ENCODE measurements at regions not wholly inside any gene's neighbourhood (a gene's known extent, or its start where the extent isn't known, plus 50 kb on each side); places are given as distances from the start of the nearest gene placed in this dataset.

DNA sequence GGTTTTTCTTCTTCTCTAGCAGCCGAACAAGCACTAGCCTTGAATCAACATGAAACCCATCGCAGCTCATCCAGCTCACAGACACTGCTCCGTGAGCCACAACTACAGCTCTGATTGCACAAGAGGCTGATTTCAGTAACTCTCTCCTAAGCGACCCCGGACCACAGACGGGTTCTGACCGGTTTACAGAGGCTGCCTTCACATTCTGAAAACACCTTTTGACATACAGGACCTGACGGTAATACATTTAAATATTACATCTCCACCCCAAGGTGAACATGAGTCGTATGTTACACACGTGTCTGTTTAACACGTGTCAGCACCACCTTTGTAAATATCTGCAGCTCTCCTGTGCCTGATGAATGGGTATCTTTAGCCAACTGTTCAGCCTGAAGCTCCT is 120.7 kb downstream of the TMEM18 start:
- TF ChIP-seq, protein P1, sequence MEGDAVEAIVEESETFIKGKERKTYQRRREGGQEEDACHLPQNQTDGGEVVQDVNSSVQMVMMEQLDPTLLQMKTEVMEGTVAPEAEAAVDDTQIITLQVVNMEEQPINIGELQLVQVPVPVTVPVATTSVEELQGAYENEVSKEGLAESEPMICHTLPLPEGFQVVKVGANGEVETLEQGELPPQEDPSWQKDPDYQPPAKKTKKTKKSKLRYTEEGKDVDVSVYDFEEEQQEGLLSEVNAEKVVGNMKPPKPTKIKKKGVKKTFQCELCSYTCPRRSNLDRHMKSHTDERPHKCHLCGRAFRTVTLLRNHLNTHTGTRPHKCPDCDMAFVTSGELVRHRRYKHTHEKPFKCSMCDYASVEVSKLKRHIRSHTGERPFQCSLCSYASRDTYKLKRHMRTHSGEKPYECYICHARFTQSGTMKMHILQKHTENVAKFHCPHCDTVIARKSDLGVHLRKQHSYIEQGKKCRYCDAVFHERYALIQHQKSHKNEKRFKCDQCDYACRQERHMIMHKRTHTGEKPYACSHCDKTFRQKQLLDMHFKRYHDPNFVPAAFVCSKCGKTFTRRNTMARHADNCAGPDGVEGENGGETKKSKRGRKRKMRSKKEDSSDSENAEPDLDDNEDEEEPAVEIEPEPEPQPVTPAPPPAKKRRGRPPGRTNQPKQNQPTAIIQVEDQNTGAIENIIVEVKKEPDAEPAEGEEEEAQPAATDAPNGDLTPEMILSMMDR (conservative IDR thresholded peaks at IDR 0.05 in 1 of 2, IDR thresholded peaks at IDR 0.05 in 1 of 2; ENCODE audit: low read depth in 1 of 2, low read length in 2 of 2): no peak
- TF ChIP-seq EZH2 (IDR thresholded peaks at IDR 0.05; ENCODE audit: low read length, missing control alignments): no peak
